ENCODE measurements at regions not wholly inside any gene's neighbourhood (a gene's known extent, or its start where the extent isn't known, plus 50 kb on each side); places are given as distances from the start of the nearest gene placed in this dataset.

DNA sequence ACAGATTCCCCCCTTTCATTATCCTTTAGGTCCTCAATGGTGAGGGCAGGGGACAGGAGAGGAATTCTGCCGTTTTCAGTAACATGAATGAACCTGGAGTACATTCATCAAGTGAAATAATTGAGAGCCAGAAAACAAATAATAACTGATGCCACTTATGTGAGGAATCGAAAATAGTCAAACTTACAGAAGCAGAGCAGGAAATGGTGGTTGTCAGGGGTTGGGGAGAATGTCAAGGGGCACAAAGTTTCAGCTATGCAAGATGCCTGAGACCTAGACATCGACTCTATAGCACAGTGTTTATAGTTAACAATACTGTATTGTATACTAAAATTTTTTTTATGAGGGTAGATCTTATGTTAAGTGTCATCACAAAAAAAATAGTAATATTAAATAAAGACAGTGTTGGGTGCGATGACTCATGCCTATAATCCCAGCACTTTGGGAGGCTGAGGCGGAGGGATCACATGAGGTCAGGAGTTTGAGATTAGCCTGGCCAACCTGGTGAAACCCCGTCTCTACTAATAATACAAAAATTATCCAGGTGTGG lies 1219.8 kb downstream of the GATA3 start:
- H3K36me3 ChIP-seq: no peaks in the 10 kb centered on the region
- TF ChIP-seq POLR2A (IDR thresholded peaks at IDR 0.05) (no peak), EP300 (IDR thresholded peaks at IDR 0.05) (no peak)
- TF ChIP-seq, protein P1, sequence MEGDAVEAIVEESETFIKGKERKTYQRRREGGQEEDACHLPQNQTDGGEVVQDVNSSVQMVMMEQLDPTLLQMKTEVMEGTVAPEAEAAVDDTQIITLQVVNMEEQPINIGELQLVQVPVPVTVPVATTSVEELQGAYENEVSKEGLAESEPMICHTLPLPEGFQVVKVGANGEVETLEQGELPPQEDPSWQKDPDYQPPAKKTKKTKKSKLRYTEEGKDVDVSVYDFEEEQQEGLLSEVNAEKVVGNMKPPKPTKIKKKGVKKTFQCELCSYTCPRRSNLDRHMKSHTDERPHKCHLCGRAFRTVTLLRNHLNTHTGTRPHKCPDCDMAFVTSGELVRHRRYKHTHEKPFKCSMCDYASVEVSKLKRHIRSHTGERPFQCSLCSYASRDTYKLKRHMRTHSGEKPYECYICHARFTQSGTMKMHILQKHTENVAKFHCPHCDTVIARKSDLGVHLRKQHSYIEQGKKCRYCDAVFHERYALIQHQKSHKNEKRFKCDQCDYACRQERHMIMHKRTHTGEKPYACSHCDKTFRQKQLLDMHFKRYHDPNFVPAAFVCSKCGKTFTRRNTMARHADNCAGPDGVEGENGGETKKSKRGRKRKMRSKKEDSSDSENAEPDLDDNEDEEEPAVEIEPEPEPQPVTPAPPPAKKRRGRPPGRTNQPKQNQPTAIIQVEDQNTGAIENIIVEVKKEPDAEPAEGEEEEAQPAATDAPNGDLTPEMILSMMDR (IDR thresholded peaks at IDR 0.05): no peak

DNA sequence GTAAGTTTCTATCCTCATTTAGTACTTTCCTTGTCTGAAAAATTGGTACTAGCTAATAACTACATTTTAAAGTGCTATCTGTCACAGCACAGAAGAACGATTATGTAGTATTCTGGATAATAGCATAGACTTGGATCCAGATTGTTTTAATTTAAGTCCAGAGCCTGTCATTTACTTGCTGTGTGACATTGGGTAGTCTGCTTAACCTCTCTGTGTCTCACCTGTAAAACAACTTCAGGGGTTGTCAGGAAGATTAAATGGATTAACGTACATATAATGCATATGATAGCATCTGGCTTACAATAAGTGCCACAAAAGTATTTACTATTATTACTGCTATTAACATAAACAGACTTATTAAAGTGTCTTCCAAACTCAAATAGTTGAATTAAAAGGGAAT lies 1221.4 kb downstream of the GATA3 start:
- no peak for DNase-seq
- Histone ChIP-seq H3K36me3 (no peaks in the 10 kb centered on the region), H3K9me3 (no peaks in the 10 kb centered on the region), H3K27me3 (no peaks in the 10 kb centered on the region), H3K27ac (no peak overlapping the region), H3K4me3 (no peak overlapping the region), H3K4me1 (ENCODE audit: insufficient read depth) (no peaks in the 10 kb centered on the region)
- TF ChIP-seq EP300 (IDR thresholded peaks at IDR 0.05) (no peak), POLR2A (IDR thresholded peaks at IDR 0.05) (no peak)
- TF ChIP-seq, protein P1 (IDR thresholded peaks at IDR 0.05): no peak
- 70 to 85% (median 75%) methylated on average over 2 of the region's 2 CpGs for WGBS, 3 donors
- intact Hi-C loops (cut with DNase I): no loop called here

More for the DNA sequence above, 1219.8 kb downstream of the GATA3 start:
- DNase-seq: no peak
- no peaks in the 10 kb centered on the region for H3K9me3 ChIP-seq
- H3K27ac ChIP-seq: no peak overlapping the region
- intact Hi-C loops (cut with DNase I): no loop called here
- no peaks in the 10 kb centered on the region for H3K27me3 ChIP-seq
- H3K4me1 ChIP-seq (ENCODE audit: insufficient read depth): no peaks in the 10 kb centered on the region
- 72 to 84% (median 74%) methylated on average over 6 of the region's 6 CpGs for WGBS, 3 donors
- no peak overlapping the region for H3K4me3 ChIP-seq

DNA sequence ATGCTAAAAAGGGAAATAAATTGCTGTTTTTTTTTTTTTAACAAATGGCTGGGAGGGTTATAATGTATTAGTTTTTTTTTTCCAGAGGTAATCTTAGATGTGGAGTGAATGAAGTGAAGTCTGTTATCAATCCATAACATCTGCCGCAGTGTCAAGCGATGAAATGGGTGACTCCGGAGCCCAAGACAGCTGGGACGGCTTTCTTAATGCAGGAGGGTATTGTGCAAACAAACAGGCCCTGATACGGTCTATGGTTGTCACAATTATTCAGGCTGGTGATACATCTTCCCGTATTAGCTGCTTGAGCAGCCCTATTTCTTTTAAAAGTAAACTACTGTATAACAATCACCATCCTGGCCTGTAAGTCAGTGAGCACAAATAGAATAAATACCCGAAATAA lies 1231.2 kb downstream of the GATA3 start:
- no peak for DNase-seq
- Histone ChIP-seq H3K4me1 (ENCODE audit: insufficient read depth) (no peaks in the 10 kb centered on the region), H3K27ac (no peak overlapping the region), H3K36me3 (no peaks in the 10 kb centered on the region), H3K4me3 (no peak overlapping the region), H3K9me3 (no peaks in the 10 kb centered on the region), H3K27me3 (no peaks in the 10 kb centered on the region)
- 46 to 71% (median 54%) methylated on average over 7 of the region's 7 CpGs for WGBS, 3 donors
- intact Hi-C loops (cut with DNase I): no loop called here
- no peak for TF ChIP-seq POLR2A (IDR thresholded peaks at IDR 0.05)

DNA sequence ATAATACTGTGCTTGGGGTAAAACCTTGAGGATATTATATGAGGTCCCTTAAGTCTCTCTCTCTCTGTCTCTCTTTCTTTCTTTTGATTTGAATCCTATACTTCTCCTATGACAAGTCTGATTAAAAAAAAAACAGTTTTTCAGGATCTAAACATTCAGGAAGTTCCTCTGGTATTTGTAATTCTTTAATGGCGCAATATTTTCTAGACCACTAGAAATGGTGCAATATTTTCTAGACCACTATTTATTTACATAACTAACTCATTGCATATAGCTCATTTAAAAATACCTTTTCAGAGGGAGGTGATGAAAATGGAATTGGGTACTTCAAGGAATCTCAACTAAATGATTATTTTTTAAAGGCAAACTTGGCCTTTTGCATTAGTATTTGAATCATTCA lies 1235.3 kb downstream of the GATA3 start:
- Histone ChIP-seq H3K4me3 (no peak overlapping the region), H3K9me3 (no peaks in the 10 kb centered on the region), H3K4me1 (ENCODE audit: insufficient read depth) (no peaks in the 10 kb centered on the region), H3K27me3 (no peaks in the 10 kb centered on the region), H3K36me3 (no peaks in the 10 kb centered on the region), H3K27ac (no peak overlapping the region)
- intact Hi-C loops (cut with DNase I): no loop called here
- DNase-seq: no peak
- TF ChIP-seq EP300 (IDR thresholded peaks at IDR 0.05): no peak
- TF ChIP-seq, protein P1 (IDR thresholded peaks at IDR 0.05): no peak
- TF ChIP-seq POLR2A (IDR thresholded peaks at IDR 0.05): no peak
- WGBS, 3 donors: 85 to 93% (median 88%) methylated on average over 1 of the region's 1 CpG

DNA sequence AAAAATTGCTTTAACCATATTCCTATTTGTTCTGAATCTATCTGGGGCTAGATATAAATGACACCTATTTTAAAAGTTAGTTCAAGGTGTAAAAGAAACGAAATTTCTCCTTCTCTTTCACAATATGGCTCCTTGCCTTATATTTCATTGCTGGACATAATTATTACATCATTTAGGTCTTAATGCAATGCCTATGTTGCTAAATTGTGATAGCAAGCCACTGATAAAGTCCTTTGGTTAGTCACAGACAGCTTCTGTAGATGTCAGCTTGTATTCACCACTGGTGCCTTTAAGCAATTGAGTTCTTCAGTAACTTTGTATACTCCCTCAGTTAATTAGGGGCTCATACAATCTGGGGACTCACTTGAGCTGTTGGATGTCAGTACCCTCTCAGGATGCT lies 1236.6 kb downstream of the GATA3 start:
- 59 to 71% (median 59%) methylated on average over 1 of the region's 1 CpG for WGBS, 3 donors
- TF ChIP-seq EP300 (IDR thresholded peaks at IDR 0.05): no peak
- no peak for TF ChIP-seq POLR2A (IDR thresholded peaks at IDR 0.05)
- TF ChIP-seq, protein P1 (IDR thresholded peaks at IDR 0.05): no peak

More for the DNA sequence above, 1236.6 kb downstream of the GATA3 start:
- Histone ChIP-seq H3K4me1 (ENCODE audit: insufficient read depth) (no peaks in the 10 kb centered on the region), H3K4me3 (no peak overlapping the region), H3K36me3 (no peaks in the 10 kb centered on the region), H3K27ac (no peak overlapping the region), H3K27me3 (no peaks in the 10 kb centered on the region), H3K9me3 (no peaks in the 10 kb centered on the region)
- DNase-seq: no peak
- intact Hi-C loops (cut with DNase I): no loop called here
